ENCODE measurements at regions not wholly inside any gene's neighbourhood (a gene's known extent, or its start where the extent isn't known, plus 50 kb on each side); places are given as distances from the start of the nearest gene placed in this dataset.

DNA sequence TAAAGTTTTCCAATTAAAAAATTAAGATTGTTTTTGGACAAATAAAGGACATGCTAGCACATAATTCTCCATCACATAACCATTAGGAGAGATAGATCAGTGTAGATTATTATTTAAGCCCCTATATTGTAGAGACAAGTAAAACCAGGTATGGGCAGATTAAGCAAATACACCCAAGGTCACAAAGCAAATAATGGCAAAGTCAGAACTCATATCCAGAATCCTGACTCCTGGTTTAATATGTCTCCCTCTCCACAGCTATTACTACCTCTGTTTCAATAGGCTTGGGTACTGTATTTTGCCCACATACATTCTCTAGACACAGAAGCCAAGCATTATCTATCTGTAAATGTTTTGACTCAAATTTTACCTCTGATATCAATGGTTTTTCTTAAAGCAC lies 282.3 kb downstream of the EPHA4 start:
- TF ChIP-seq, protein P1, sequence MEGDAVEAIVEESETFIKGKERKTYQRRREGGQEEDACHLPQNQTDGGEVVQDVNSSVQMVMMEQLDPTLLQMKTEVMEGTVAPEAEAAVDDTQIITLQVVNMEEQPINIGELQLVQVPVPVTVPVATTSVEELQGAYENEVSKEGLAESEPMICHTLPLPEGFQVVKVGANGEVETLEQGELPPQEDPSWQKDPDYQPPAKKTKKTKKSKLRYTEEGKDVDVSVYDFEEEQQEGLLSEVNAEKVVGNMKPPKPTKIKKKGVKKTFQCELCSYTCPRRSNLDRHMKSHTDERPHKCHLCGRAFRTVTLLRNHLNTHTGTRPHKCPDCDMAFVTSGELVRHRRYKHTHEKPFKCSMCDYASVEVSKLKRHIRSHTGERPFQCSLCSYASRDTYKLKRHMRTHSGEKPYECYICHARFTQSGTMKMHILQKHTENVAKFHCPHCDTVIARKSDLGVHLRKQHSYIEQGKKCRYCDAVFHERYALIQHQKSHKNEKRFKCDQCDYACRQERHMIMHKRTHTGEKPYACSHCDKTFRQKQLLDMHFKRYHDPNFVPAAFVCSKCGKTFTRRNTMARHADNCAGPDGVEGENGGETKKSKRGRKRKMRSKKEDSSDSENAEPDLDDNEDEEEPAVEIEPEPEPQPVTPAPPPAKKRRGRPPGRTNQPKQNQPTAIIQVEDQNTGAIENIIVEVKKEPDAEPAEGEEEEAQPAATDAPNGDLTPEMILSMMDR (IDR thresholded peaks at IDR 0.05; ENCODE audit: low read depth, low read length, poor library complexity, severe bottlenecking), result no peak
- TF ChIP-seq EZH2phosphoT487 (IDR thresholded peaks at IDR 0.05; ENCODE audit: borderline replicate concordance, low read length), result no peak
